Osteoblast (primary cell): ENCODE measurements at regions not wholly inside any gene's neighbourhood (a gene's known extent, or its start where the extent isn't known, plus 50 kb on each side); places are given as distances from the start of the nearest gene placed in this dataset.

Source experiments
- DNase-seq: peaks from one replicate; pipeline ENCODE4 v3.0.0; 2011; ENCODE audit warnings: low spot score, mixed read lengths; ENCODE audit not compliant: insufficient read length; ENCODE audit errors: missing footprints
- H2AFZ ChIP-seq: 2 replicates; pipeline ENCODE4 v1.6.0; 2011; ENCODE audit warnings: mild to moderate bottlenecking, low read length
- H3K27ac ChIP-seq: 2 replicates; pipeline ENCODE4 v1.5.1; 2011; ENCODE audit warnings: mild to moderate bottlenecking, low read depth, low read length, moderate library complexity
- H3K27me3 ChIP-seq: 2 replicates; pipeline ENCODE4 v1.6.0; 2012; ENCODE audit warnings: mild to moderate bottlenecking, control low read depth, inconsistent platforms, low read length, moderate library complexity; ENCODE audit not compliant: insufficient read depth
- H3K36me3 ChIP-seq: 2 replicates; pipeline ENCODE4 v1.5.1; 2011; ENCODE audit warnings: mild to moderate bottlenecking, low read length, control low read depth, moderate library complexity; ENCODE audit not compliant: insufficient read depth
- H3K4me1 ChIP-seq: 2 replicates; pipeline ENCODE4 v1.5.1; 2011; ENCODE audit warnings: mild to moderate bottlenecking, low read length, control low read depth, moderate library complexity; ENCODE audit not compliant: insufficient read depth
- H3K4me2 ChIP-seq: 2 replicates; pipeline ENCODE4 v1.6.0; 2011; ENCODE audit warnings: mild to moderate bottlenecking, low read length; ENCODE audit not compliant: insufficient read depth
- H3K4me3 ChIP-seq: fragments of 200-600 bp; sonication (generic); 3 replicates; pipeline ENCODE4 v1.5.1; 2012; ENCODE audit warnings: mild to moderate bottlenecking, low read length, inconsistent platforms; ENCODE audit not compliant: insufficient read depth
- H3K79me2 ChIP-seq: 2 replicates; pipeline ENCODE4 v1.6.0; 2012; ENCODE audit warnings: mild to moderate bottlenecking, low read length, control low read depth, inconsistent platforms; ENCODE audit not compliant: insufficient read depth
- H3K9me3 ChIP-seq: 2 replicates; pipeline ENCODE4 v1.5.1; 2011; ENCODE audit warnings: low read depth, low read length, control low read depth
- H4K20me1 ChIP-seq: 2 replicates; pipeline ENCODE4 v1.6.0; 2012; ENCODE audit warnings: mild to moderate bottlenecking, low read length, control low read depth; ENCODE audit not compliant: insufficient read depth
- CTCF ChIP-seq: IDR thresholded peaks from 2 replicates; pipeline ENCODE4 v1.5.1; 2011; ENCODE audit warnings: mild to moderate bottlenecking, low read depth, low read length, moderate library complexity; ENCODE audit errors: extremely low read depth

DNA sequence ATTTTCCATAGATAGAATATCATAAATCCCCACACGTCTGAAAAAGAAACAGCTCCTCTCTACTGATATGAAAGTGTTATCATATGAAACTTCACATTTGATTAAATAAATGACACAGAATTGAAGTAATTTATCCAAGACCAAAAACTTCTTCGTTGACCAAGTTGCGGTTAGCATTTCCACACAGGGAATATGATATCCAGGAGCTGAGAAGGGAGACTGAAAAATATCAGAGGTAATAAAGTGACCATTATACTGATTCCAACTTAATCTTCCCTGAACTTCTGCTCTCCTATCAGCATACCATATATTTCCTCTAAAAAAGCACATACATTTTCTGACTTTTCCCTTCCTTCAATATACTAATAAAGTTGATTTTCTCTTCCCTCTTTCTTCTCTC lies 356.2 kb upstream of the CHST9 start:
- H4K20me1 ChIP-seq: no peaks in the 10 kb centered on the region
- no peaks in the 10 kb centered on the region for H3K9me3 ChIP-seq
- no peak overlapping the region for H2AFZ ChIP-seq
- H3K4me1 ChIP-seq: no peaks in the 10 kb centered on the region
- no peak overlapping the region for H3K27ac ChIP-seq
- H3K27me3 ChIP-seq: no peaks in the 10 kb centered on the region
- H3K4me3 ChIP-seq: no peak overlapping the region
- no peak overlapping the region for H3K4me2 ChIP-seq
- no peaks in the 10 kb centered on the region for H3K79me2 ChIP-seq
- TF ChIP-seq CTCF: no peak
- DNase-seq: no peak
- H3K36me3 ChIP-seq: no peaks in the 10 kb centered on the region

GRCh38 chr18:27540111-27540510 lies 355.0 kb upstream of the CHST9 start:
- H3K79me2 ChIP-seq: no peaks in the 10 kb centered on the region
- no peaks in the 10 kb centered on the region for H3K36me3 ChIP-seq
- H3K27me3 ChIP-seq: no peaks in the 10 kb centered on the region
- H3K9me3 ChIP-seq: no peaks in the 10 kb centered on the region
- no peak for TF ChIP-seq CTCF
- H2AFZ ChIP-seq: no peak overlapping the region
- no peak overlapping the region for H3K4me3 ChIP-seq
- no peaks in the 10 kb centered on the region for H4K20me1 ChIP-seq
- no peaks in the 10 kb centered on the region for H3K4me1 ChIP-seq
- no peak overlapping the region for H3K27ac ChIP-seq
- DNase-seq: no peak
- H3K4me2 ChIP-seq: no peak overlapping the region

DNA sequence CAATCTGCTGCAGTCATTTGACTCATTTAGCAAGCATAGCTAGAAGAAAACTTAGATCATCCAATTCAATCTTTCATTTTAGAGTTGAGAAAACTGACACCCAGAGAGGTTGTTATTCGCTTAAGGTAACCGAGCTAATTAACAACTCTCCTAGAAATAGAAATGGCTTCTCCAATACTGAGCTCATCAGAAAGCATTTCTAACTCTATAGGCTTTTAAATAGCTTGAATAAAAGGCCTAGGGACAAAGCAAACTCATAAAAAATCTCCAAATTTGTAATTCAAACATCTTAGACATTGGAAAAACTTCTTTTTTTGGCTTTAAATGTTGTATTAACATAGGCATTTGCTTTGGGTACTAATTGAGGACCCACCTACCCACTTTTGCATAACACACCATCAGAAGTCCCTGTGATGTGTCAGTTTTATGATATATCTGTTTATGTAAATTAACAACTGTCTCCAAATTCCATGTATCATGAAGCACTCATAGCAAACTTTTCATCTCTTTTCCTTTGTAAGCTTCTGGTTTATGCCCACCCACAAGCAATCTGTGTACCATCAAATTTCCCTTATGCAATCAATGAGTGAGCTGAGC lies 343.9 kb upstream of the CHST9 start:
- H3K4me1 ChIP-seq: no peaks in the 10 kb centered on the region
- H2AFZ ChIP-seq: no peak overlapping the region
- no peaks in the 10 kb centered on the region for H4K20me1 ChIP-seq
- no peak for TF ChIP-seq CTCF
- H3K9me3 ChIP-seq: no peaks in the 10 kb centered on the region
- no peak for DNase-seq
- no peaks in the 10 kb centered on the region for H3K79me2 ChIP-seq
- H3K4me2 ChIP-seq: no peak overlapping the region
- H3K4me3 ChIP-seq: no peak overlapping the region
- no peak overlapping the region for H3K27ac ChIP-seq
- no peaks in the 10 kb centered on the region for H3K36me3 ChIP-seq
- no peaks in the 10 kb centered on the region for H3K27me3 ChIP-seq

- DNase-seq: no peak
- Histone ChIP-seq H4K20me1 (no peaks in the 10 kb centered on the region), H3K4me1 (no peaks in the 10 kb centered on the region), H3K9me3 (no peaks in the 10 kb centered on the region), H3K36me3 (no peaks in the 10 kb centered on the region), H3K27ac (no peak overlapping the region), H3K27me3 (no peaks in the 10 kb centered on the region), H3K4me3 (no peak overlapping the region), H3K4me2 (no peak overlapping the region), H2AFZ (no peak overlapping the region), H3K79me2 (no peaks in the 10 kb centered on the region)
- no peak for TF ChIP-seq CTCF
Observed at GRCh38 chr18:27527856-27528255, 342.7 kb upstream of the CHST9 start.
